ENCODE measurements at regions not wholly inside any gene's neighbourhood (a gene's known extent, or its start where the extent isn't known, plus 50 kb on each side); places are given as distances from the start of the nearest gene placed in this dataset.

GRCh38 chr9:135402739-135403695, 76.6 kb upstream of the PPP1R26 start:
- TF ChIP-seq RARB (CRISPR knock-in tag; IDR thresholded peaks at IDR 0.05): no peak
- no peak for TF ChIP-seq ZC3H10 (CRISPR knock-in tag; IDR thresholded peaks at IDR 0.05)
- no peak for TF ChIP-seq ZFP30 (CRISPR knock-in tag; IDR thresholded peaks at IDR 0.05)
- no peak for TF ChIP-seq CSRNP3 (CRISPR knock-in tag; IDR thresholded peaks at IDR 0.05)
- no peak for TF ChIP-seq ZNF70 (CRISPR knock-in tag; IDR thresholded peaks at IDR 0.05)
- no peak for TF ChIP-seq ISL1 (CRISPR knock-in tag; IDR thresholded peaks at IDR 0.05)
- TF ChIP-seq PATZ1 (CRISPR knock-in tag; IDR thresholded peaks at IDR 0.05; ENCODE audit: borderline replicate concordance): no peak
- no peak for TF ChIP-seq TSHZ2 (CRISPR knock-in tag; IDR thresholded peaks at IDR 0.05)
- TF ChIP-seq ARNTL (CRISPR knock-in tag; IDR thresholded peaks at IDR 0.05; ENCODE audit: borderline replicate concordance, low read depth): no peak
- no peak for TF ChIP-seq ZNF8 (CRISPR knock-in tag; IDR thresholded peaks at IDR 0.05)
- TF ChIP-seq BACH2 (CRISPR knock-in tag; IDR thresholded peaks at IDR 0.05; ENCODE audit: borderline replicate concordance): no peak
- TF ChIP-seq ZFP3 (CRISPR knock-in tag; IDR thresholded peaks at IDR 0.05): no peak

Data from SK-N-SH treated with all-trans-retinoic acid at 6 μM for 48 hours (cell line).